ENCODE measurements at regions not wholly inside any gene's neighbourhood (a gene's known extent, or its start where the extent isn't known, plus 50 kb on each side); places are given as distances from the start of the nearest gene placed in this dataset.

DNA sequence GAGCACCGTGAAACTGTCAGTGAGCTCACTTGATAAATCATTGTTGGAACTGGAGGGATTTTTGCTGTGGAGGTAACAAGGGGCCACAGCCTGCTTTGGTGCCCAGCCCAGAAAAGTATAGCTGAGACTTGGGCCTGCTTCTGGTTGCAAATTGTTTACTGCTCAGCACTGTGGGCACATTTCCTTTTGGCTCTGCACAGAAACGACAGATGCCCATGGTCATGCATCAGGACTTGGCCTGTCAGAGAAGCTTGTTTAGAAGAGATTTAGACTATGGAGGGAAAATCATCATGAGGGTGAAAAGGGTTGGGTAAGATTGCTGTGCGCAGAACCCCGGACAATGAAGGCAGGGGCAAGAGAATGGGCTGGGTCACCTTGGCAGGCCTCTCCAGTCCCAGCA is 286.1 kb upstream of the CTNNB1 start:
- TF ChIP-seq, protein P1, sequence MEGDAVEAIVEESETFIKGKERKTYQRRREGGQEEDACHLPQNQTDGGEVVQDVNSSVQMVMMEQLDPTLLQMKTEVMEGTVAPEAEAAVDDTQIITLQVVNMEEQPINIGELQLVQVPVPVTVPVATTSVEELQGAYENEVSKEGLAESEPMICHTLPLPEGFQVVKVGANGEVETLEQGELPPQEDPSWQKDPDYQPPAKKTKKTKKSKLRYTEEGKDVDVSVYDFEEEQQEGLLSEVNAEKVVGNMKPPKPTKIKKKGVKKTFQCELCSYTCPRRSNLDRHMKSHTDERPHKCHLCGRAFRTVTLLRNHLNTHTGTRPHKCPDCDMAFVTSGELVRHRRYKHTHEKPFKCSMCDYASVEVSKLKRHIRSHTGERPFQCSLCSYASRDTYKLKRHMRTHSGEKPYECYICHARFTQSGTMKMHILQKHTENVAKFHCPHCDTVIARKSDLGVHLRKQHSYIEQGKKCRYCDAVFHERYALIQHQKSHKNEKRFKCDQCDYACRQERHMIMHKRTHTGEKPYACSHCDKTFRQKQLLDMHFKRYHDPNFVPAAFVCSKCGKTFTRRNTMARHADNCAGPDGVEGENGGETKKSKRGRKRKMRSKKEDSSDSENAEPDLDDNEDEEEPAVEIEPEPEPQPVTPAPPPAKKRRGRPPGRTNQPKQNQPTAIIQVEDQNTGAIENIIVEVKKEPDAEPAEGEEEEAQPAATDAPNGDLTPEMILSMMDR (IDR thresholded peaks at IDR 0.05), result no peak
- TF ChIP-seq EZH2phosphoT487 (IDR thresholded peaks at IDR 0.05) (no peak), EZH2 (IDR thresholded peaks at IDR 0.05) (no peak)

Data from neural progenitor cell (in vitro differentiated cells).